ENCODE measurements at regions not wholly inside any gene's neighbourhood (a gene's known extent, or its start where the extent isn't known, plus 50 kb on each side); places are given as distances from the start of the nearest gene placed in this dataset.
"Not testable (repeated sequence)": the region's sequence is repeated elsewhere in the genome, so short reads cannot be mapped to it uniquely, and the experiment has no call there.

DNA sequence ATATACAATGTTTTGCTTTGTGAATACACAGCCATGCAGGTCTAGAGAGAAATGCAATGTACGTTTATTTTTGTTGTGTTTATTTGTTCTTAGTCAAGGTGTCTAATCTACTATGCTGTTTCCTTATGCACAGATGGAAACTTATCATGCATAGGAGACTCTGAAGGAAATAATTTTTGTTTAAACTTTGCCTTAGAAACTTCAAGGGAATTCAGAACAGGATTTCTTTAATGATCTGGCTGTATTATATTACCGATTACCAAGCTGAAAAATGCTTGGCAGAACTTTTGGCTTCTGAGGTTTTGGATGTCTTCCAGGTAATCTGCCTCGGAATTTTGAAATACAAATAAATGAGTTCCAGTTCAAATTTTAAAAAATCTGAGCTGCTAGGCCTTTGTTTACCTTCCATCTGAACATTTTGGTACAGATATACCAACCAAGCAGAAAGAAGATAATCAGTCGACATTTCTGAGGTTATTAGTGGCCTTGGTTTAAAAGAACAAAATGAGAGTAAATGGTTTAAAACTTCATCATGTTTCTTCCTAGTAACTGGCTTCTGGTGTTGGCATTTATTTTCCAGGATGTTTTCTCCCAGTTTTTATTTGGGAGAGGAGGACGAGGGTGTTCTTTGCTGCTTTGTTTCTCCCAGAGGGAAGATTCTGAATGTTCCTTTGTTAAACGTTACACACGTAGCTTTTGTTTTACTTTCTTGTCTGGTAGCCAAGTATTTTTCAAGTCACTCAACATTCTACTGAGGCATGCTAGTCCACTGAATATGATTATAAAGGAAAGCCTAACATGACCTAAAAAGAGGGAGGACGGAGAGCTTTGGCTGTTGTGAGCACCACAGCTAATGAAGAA is 421.8 kb upstream of the TBL1XR1 start:
- DNase-seq, result no peak
- no peaks in the 10 kb centered on the region for H3K27me3 ChIP-seq (ENCODE audit: insufficient read depth, low read length, poor library complexity, severe bottlenecking)
- H3K9me3 ChIP-seq (ENCODE audit: low read length), result no peaks in the 10 kb centered on the region
- no peaks in the 10 kb centered on the region for H3K36me3 ChIP-seq (ENCODE audit: insufficient read depth, low read length)
- H3K4me3 ChIP-seq (ENCODE audit: low read length), result no peak overlapping the region
- H3K27ac ChIP-seq (ENCODE audit: low read depth, low read length), result no peak overlapping the region
- no peak overlapping the region for H3K27ac Mint-ChIP-seq
- peaks cover 15 to 19% (median 15%) of the 10 kb centered on the region in 3 donors for H3K4me1 Mint-ChIP-seq
- ChIA-PET CTCF (no interaction called here), POLR2A (no interaction called here)
- H3K4me1 ChIP-seq (ENCODE audit: insufficient read depth, low read length), result peaks cover 7% of the 10 kb centered on the region
- no peak overlapping the region for H3K4me3 Mint-ChIP-seq
- no peaks in the 10 kb centered on the region for H3K9me3 Mint-ChIP-seq
- peaks cover 0 to 8% (median 3%) of the 10 kb centered on the region in 3 donors for H3K36me3 Mint-ChIP-seq
- H3K27me3 Mint-ChIP-seq, result no peaks in the 10 kb centered on the region

DNA sequence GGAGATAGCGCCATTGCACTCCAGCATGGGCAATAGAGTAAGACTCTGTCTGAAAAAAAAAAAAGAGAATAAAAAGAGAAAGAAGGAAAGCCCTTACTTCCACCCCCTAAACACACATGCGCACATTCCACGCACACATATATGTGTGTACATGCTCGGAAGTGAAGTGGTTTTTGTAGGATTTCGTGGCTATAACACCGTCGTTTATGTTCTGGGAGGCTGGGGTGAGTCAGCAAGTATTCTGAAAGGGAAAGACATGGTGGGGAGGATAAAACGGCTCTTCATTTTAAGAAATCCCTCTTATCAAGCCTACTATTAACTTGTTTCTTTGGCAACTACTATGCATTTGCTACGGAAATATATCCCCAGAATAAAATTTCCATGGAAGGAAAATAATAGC is 422.8 kb upstream of the TBL1XR1 start:
- Histone ChIP-seq H3K27me3 (ENCODE audit: insufficient read depth, low read length, poor library complexity, severe bottlenecking) (no peaks in the 10 kb centered on the region), H3K36me3 (ENCODE audit: insufficient read depth, low read length) (no peaks in the 10 kb centered on the region), H3K4me1 (ENCODE audit: insufficient read depth, low read length) (peaks cover 7% of the 10 kb centered on the region), H3K4me3 (ENCODE audit: low read length) (no peak overlapping the region), H3K27ac (ENCODE audit: low read depth, low read length) (no peak overlapping the region), H3K9me3 (ENCODE audit: low read length) (no peaks in the 10 kb centered on the region)
- H3K36me3 Mint-ChIP-seq, result peaks cover 0 to 6% (median 3%) of the 10 kb centered on the region in 3 donors
- H3K27ac Mint-ChIP-seq, result no peak overlapping the region
- CTCF ChIA-PET, result no interaction called here
- peaks cover 20 to 27% (median 23%) of the 10 kb centered on the region in 3 donors for H3K4me1 Mint-ChIP-seq
- no peak overlapping the region for H3K4me3 Mint-ChIP-seq
- no peak for DNase-seq
- no peaks in the 10 kb centered on the region for H3K27me3 Mint-ChIP-seq
- POLR2A ChIA-PET, result no interaction called here
- H3K9me3 Mint-ChIP-seq, result no peaks in the 10 kb centered on the region

DNA sequence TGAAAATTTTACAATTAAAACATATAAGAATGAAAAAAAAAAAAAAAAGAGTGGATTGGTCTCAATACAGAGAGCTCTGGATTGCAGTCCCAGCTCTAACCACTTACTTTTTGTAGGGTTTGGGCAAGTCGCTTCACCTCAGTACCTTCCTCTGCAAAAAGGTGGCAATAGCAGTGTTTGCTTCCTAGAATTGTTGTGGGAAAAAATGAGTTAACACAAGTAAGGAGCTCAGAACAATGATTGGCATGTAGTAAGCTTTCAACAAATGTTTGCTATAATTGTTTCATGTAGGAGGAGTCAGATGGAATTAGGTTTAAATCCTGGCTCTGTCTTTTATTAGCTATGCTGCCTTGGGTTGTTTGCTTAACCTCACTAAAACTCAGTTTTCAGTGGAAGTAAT is 425.2 kb upstream of the TBL1XR1 start:
- Mint-ChIP-seq H3K4me3 (no peak overlapping the region), H3K27me3 (no peaks in the 10 kb centered on the region), H3K9me3 (no peaks in the 10 kb centered on the region), H3K4me1 (peaks cover 22 to 29% (median 28%) of the 10 kb centered on the region in 3 donors), H3K27ac (no peak overlapping the region), H3K36me3 (peaks cover 0 to 3% (median 0%) of the 10 kb centered on the region in 3 donors)
- no peak overlapping the region for H3K4me3 ChIP-seq (ENCODE audit: low read length)
- H3K9me3 ChIP-seq (ENCODE audit: low read length), result no peaks in the 10 kb centered on the region
- POLR2A ChIA-PET, result no interaction called here
- H3K27me3 ChIP-seq (ENCODE audit: insufficient read depth, low read length, poor library complexity, severe bottlenecking), result no peaks in the 10 kb centered on the region
- DNase-seq, result no peak
- H3K27ac ChIP-seq (ENCODE audit: low read depth, low read length), result no peak overlapping the region
- H3K36me3 ChIP-seq (ENCODE audit: insufficient read depth, low read length), result no peaks in the 10 kb centered on the region
- peaks cover 7% of the 10 kb centered on the region for H3K4me1 ChIP-seq (ENCODE audit: insufficient read depth, low read length)
- CTCF ChIA-PET, result no interaction called here

DNA sequence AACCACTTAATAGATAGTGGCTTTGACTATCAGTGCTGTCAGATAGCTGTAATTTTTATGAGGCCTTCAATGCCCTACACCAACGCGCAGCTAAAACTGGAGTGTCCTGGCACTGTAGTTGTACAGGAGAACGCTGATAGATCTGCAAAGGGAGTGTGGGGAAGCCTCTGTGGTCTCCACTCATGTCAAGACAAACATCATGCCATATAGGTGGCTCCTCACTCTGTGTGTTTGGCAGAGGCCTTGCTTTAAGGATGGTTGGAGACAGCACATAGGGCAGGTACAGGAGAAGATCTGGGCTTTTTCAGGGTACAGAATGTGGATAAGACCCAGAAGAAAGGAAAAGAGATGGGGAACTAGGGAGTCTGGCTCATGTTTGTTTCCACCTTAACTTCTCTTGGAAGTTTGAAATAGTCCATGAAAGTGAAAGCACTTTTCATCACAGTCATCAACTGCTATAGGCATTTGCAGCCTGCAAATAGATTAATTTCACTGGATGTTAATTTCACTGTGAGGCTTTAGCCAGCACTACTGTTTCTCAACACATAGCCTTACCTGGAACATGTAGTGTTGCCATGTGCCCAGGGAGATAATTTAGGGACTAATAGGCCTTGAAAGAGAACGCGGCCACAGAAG is 425.8 kb upstream of the TBL1XR1 start:
- Histone ChIP-seq H3K36me3 (ENCODE audit: insufficient read depth, low read length) (no peaks in the 10 kb centered on the region), H3K27me3 (ENCODE audit: insufficient read depth, low read length, poor library complexity, severe bottlenecking) (no peaks in the 10 kb centered on the region), H3K4me1 (ENCODE audit: insufficient read depth, low read length) (peaks cover 7% of the 10 kb centered on the region), H3K27ac (ENCODE audit: low read depth, low read length) (no peak overlapping the region), H3K4me3 (ENCODE audit: low read length) (no peak overlapping the region), H3K9me3 (ENCODE audit: low read length) (no peaks in the 10 kb centered on the region)
- peaks cover 22 to 32% (median 30%) of the 10 kb centered on the region in 3 donors for H3K4me1 Mint-ChIP-seq
- ChIA-PET POLR2A (no interaction called here), CTCF (no interaction called here)
- no peaks in the 10 kb centered on the region for H3K27me3 Mint-ChIP-seq
- peaks cover 0 to 2% (median 0%) of the 10 kb centered on the region in 5 donors for H3K9me3 Mint-ChIP-seq
- no peak for DNase-seq
- peak overlapping the region in 4 of 8 donors; percentile 8 to 47 (median 28) for H3K27ac Mint-ChIP-seq
- H3K4me3 Mint-ChIP-seq, result peak overlapping the region in 1 of 7 donors; percentile 14
- H3K36me3 Mint-ChIP-seq, result peaks cover 0 to 8% (median 0%) of the 10 kb centered on the region in 3 donors

DNA sequence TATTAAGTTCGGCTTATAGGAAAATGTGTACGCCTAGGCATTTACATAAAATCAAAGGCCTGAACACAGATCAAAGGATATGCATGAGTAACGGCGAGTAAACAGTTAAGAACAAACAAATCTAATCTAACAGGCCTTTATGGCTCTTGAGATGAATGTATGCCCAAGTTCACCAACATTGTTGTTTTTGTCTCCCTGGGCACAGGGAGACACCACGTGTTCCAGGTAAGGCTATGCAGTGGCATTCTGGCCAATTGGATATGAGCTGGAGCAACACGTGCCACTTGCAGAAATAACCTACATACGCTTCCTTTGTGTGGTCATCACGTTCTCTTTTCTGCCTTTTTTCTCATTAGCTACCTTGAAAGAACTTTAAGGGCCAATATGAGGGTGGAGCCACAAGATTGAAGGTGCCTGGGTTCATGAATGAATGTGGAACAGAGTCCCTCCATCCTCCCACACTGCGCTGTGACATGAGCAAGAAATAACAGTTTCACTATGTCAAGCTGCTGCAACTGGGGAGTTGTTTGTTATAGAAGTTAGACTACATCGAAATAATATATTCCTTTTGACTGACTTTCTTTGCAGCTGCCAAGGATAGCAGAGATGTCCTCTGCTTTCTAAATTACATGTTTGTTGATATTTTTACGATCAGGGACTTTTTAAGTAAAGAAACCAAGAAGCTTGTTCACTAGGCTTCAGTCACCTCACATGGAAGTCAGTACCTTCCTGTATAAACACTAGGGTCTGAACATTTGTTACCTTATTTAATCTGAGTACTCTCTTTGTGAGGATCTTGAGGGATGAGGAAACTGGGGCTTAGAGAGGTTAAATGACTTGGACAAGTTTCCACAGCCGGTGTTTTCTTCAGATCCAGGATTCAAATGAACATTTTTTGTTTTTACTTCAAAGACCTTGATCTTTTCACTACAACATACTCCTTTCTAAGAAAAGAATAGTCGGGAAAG is 427.5 kb upstream of the TBL1XR1 start:
- POLR2A ChIA-PET, result interaction anchor here (0.6 kb wide), 1 partner anchor 397 kb away, joined by 3 read pairs; no protein-coding TSS in a partner anchor
- DNase-seq, result peak in 1 of 5 donors; percentile 17
- no peaks in the 10 kb centered on the region for H3K27me3 ChIP-seq (ENCODE audit: insufficient read depth, low read length, poor library complexity, severe bottlenecking)
- Mint-ChIP-seq H3K9me3 (peaks cover 0 to 4% (median 0%) of the 10 kb centered on the region in 5 donors), H3K4me1 (peaks cover 22 to 42% (median 34%) of the 10 kb centered on the region in 3 donors), H3K4me3 (peak overlapping the region in 4 of 7 donors; percentile 5 to 54 (median 30)), H3K36me3 (peaks cover 0 to 7% (median 0%) of the 10 kb centered on the region in 3 donors), H3K27ac (peak overlapping the region in 6 of 8 donors; percentile 35 to 86 (median 72)), H3K27me3 (no peaks in the 10 kb centered on the region)
- H3K9me3 ChIP-seq (ENCODE audit: low read length), result no peaks in the 10 kb centered on the region
- peaks cover 7% of the 10 kb centered on the region for H3K4me1 ChIP-seq (ENCODE audit: insufficient read depth, low read length)
- CTCF ChIA-PET, result interaction anchor here (0.5 to 1.0 kb wide), 2 partner anchors 16 to 181 kb away, joined by 4 to 6 read pairs; no protein-coding TSS in a partner anchor
- H3K27ac ChIP-seq (ENCODE audit: low read depth, low read length), result no peak overlapping the region
- no peaks in the 10 kb centered on the region for H3K36me3 ChIP-seq (ENCODE audit: insufficient read depth, low read length)
- no peak overlapping the region for H3K4me3 ChIP-seq (ENCODE audit: low read length)

DNA sequence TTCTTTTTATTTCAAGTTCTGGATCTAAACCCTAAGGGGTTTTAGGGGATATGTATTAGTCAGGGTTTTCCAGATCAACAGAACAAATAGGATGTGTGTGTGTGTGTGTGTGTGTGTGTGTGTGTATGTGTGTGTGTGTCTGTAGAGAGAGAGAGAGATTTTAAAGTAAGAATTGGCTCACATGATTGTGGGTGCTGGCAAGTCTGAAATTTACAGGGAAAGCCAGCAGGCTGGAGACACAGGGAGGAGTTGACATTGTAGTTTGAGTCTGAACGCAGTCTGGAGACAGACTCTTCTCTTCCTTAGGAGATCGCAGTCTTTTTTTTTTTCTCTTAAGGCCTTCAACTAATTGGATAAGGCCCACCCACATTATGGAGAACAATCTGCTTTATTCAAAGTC is 428.8 kb upstream of the TBL1XR1 start:
- ChIA-PET POLR2A (no interaction called here), CTCF (no interaction called here)
- no peaks in the 10 kb centered on the region for H3K9me3 ChIP-seq (ENCODE audit: low read length)
- Mint-ChIP-seq H3K27ac (peak overlapping the region in 1 of 8 donors; percentile 33), H3K4me1 (peaks cover 22 to 42% (median 34%) of the 10 kb centered on the region in 3 donors), H3K27me3 (no peaks in the 10 kb centered on the region), H3K36me3 (peaks cover 0 to 7% (median 0%) of the 10 kb centered on the region in 3 donors), H3K4me3 (no peak overlapping the region), H3K9me3 (peaks cover 0 to 4% (median 0%) of the 10 kb centered on the region in 5 donors)
- H3K27ac ChIP-seq (ENCODE audit: low read depth, low read length), result no peak overlapping the region
- DNase-seq, result no peak
- peaks cover 7% of the 10 kb centered on the region for H3K4me1 ChIP-seq (ENCODE audit: insufficient read depth, low read length)
- no peaks in the 10 kb centered on the region for H3K27me3 ChIP-seq (ENCODE audit: insufficient read depth, low read length, poor library complexity, severe bottlenecking)
- no peaks in the 10 kb centered on the region for H3K36me3 ChIP-seq (ENCODE audit: insufficient read depth, low read length)
- no peak overlapping the region for H3K4me3 ChIP-seq (ENCODE audit: low read length)

DNA sequence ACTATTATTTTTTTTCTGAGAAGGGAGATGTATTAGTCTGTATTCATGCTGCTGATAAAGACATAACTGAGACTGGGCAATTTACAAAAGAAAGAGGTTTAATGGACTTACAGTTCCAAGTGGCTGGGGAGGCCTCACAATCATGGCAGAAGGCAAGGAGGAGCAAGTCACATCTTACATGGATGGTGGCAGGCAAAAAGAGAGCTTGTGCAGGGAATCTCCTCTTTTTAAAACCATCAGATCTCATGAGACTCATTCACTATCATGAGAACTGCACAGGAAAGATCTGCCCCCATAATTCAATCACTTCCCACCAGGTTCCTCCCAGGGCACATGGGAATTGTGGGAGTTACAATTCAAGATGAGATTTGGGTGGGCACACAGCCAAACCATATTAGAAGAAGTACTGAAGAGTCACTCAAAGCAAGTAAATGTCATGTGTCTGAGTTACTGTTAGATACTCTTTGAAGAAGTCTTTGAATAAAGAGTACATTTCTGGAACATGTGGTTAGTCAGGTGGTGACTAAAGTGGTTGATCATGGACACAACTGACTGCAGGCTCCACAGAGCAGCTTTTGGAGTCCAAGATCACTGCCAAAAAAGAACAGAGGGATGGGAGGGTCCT is 430.9 kb upstream of the TBL1XR1 start:
- H3K27me3 ChIP-seq (ENCODE audit: insufficient read depth, low read length, poor library complexity, severe bottlenecking); H3K4me3 ChIP-seq (ENCODE audit: low read length); H3K36me3 ChIP-seq (ENCODE audit: insufficient read depth, low read length); H3K27ac ChIP-seq (ENCODE audit: low read depth, low read length); DNase-seq; H3K9me3 ChIP-seq (ENCODE audit: low read length); CTCF ChIA-PET; POLR2A ChIA-PET; H3K36me3 Mint-ChIP-seq; H3K4me3 Mint-ChIP-seq; H3K27me3 Mint-ChIP-seq; H3K9me3 Mint-ChIP-seq; H3K4me1 ChIP-seq (ENCODE audit: insufficient read depth, low read length): not testable (repeated sequence)
- peaks cover 16 to 38% (median 31%) of the 10 kb centered on the region in 3 donors for H3K4me1 Mint-ChIP-seq
- H3K27ac Mint-ChIP-seq, result peak overlapping the region in 1 of 8 donors; percentile 30

Data from CD8-positive, alpha-beta memory T cell (primary cell).